DMS53 (cell line): ENCODE measurements at regions not wholly inside any gene's neighbourhood (a gene's known extent, or its start where the extent isn't known, plus 50 kb on each side); places are given as distances from the start of the nearest gene placed in this dataset.

Experiments
- DNase-seq: peaks from one replicate; lab custom pipeline; 2025; lab: John Stamatoyannopoulos, UW

DNA sequence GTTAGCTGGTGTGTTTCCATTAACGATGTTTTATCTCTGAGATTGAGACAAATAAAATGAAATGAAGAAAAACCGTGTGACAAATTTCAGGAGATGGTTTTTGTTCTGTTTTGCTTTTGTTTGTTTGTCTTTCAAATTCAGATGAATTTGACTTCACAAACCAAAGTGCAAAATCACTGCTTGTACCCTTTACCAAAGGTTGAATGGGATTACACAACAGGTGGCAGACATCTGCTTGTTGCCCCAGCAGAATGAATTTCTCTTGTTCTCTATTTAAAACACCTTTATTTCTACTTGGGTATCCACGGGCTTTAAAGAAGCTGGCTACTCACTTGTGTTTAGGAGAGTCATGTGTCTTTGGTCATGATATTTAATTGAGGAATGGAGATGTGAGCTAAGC lies 239.7 kb upstream of the CLNK start:
- no peak for DNase-seq

GRCh38 chr4:10917566-10917965 lies 233.0 kb upstream of the CLNK start:
- DNase-seq = peak; percentile 74

- DNase-seq = peak; percentile 7
These were observed 213.5 kb upstream of the CLNK start for GRCh38 chr4:10898072-10898471.

DNA sequence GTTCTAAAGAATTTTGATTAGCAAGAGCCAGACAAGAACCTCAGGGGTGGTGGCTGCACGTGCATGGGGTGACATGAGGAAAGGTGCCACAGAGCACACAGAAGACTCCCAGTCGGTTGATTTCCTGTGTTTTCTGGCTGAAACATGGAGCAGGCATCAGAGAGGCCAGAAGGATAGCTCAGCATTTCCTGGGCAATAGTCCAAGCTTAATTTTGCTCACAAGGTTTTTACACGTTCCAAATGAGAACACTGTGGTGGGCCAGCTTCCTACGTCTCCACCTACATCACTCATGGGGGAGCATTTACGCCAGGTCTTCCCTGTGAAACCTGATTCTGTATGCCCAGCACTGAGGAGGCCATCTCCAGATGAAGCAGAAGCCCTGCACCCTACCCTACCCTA lies 212.5 kb upstream of the CLNK start:
- no peak for DNase-seq

GRCh38 chr4:10893395-10893794 lies 208.8 kb upstream of the CLNK start:
- DNase-seq = peak; percentile 56

DNA sequence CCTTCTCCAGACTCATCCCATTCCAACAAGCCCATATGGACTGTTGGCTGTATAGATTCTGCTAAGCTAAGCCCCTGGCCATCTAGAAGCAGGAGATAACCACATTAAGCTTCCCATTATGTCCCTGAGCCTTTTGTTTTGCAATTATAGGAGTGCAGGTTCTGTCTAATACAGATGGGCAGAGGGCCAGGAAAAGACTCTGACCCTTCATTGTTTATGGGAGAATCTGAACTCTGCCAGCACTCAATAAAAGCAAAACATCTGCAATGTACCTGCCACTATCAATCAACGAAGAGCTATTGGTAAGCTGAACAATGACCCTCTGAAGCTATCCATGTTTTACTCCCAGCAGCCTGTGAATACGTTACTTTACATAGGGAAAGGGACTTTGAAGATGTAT lies 207.3 kb upstream of the CLNK start:
- no peak for DNase-seq

- peak; percentile 20 for DNase-seq
These were observed 205.3 kb upstream of the CLNK start for GRCh38 chr4:10889819-10890218.

GRCh38 chr4:10879411-10880110 lies 195.0 kb upstream of the CLNK start:
- DNase-seq = peak; percentile 44

DNA sequence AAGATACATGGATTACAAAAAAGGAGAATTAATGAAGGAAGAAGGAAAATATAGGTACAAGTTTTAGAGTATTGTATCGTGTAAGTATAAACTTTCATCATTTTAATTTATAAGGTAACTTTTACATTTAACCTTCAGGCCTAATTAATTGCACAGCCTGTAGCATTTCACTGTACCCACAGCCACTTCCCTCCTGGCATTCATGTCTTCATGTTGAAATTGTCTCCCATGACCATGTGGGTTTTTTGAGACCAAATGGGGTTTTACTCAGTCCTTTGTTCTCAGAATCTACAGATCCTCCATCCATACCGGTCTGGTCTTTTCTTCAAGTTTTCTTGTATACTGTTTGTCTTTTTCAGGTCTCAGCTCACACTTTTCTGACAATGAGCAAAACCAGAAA lies 194.3 kb upstream of the CLNK start:
- no peak for DNase-seq

DNA sequence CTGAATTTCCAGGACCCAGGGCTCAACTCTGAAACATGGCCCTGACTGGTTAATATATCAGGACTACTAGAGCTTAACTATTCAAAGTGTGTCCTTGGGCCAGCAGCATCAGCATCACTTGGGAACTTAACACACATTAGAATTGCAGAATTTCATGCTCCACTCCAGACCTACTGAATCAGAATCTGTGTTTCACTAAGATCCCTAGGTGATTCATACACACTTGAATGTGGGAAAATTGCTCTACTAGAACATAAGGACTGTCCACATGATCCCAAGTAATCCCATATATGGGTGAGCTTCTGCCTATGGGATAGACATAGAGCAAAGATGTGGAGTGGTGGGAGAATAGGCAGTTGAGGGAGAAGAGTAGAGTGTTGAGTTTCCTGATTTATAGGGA lies 192.5 kb upstream of the CLNK start:
- peak; percentile 57 for DNase-seq

- no peak for DNase-seq
These were observed 190.7 kb upstream of the CLNK start for GRCh38 chr4:10875144-10875799.

GRCh38 chr4:10873809-10874208 lies 189.2 kb upstream of the CLNK start:
- DNase-seq = no peak

GRCh38 chr4:10872833-10873517 lies 188.4 kb upstream of the CLNK start:
- DNase-seq = no peak

DNA sequence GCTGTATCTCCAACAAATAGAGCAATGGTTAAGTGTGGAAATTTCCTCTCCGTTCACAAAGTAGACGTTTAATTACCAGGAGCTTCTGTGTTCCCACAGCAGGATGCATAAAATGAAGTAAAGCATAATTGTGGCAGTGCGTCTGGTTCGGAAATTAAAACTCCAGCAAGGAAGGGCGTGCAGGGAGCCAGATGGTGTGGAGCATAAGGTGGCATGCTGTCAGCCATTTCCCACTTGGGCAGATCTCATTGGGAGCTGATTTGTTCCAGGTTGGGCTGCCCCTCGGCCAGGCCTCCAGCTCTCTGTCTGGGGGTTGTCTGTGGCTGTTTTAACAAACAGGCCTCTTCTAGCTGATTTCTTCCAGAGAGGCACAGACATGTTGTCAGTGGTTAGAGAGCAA lies 182.1 kb upstream of the CLNK start:
- DNase-seq = no peak

- DNase-seq = no peak
These were observed 176.5 kb upstream of the CLNK start for GRCh38 chr4:10861036-10861435.

GRCh38 chr4:10856271-10856782 lies 171.8 kb upstream of the CLNK start:
- DNase-seq = no peak

GRCh38 chr4:10853196-10853595 lies 168.6 kb upstream of the CLNK start:
- DNase-seq = no peak

DNA sequence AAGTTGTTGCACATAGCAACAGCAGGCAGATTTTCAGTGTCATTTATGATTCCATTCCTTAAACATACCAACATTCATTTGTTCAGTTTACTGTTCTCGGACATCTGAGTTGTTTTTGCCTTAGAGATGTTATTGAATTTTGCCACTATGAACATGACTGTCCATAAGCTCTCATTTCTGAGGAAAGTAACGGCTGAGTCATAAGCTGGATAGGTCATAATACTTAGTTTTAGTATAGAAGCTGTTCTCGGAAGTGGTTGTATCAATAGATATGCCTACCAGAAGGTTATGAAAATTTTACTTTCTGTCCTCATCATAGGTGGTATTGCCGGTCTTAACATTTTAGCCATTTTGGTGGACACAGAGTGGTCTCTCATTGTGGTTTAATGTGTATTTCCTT lies 157.1 kb upstream of the CLNK start:
- DNase-seq = no peak

DNA sequence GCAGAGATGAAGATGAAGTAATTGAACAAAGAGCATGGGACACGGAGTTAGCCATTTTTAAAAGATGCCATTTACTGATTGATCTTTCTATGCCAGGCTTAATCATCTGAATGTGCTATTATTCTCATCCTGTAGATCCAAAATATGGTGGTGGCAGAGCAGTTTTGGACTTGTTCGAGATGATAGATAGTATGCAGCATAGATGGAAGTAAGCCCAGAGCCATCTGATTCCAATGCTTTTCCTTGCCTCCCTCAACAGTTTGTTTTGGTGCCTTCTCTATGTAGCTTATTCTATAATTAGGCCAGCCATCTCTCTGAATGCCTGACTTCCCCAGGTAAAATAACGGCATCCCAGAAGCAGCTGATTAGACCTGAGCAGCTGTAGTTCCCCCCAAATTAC lies 152.6 kb upstream of the CLNK start:
- no peak for DNase-seq

DNA sequence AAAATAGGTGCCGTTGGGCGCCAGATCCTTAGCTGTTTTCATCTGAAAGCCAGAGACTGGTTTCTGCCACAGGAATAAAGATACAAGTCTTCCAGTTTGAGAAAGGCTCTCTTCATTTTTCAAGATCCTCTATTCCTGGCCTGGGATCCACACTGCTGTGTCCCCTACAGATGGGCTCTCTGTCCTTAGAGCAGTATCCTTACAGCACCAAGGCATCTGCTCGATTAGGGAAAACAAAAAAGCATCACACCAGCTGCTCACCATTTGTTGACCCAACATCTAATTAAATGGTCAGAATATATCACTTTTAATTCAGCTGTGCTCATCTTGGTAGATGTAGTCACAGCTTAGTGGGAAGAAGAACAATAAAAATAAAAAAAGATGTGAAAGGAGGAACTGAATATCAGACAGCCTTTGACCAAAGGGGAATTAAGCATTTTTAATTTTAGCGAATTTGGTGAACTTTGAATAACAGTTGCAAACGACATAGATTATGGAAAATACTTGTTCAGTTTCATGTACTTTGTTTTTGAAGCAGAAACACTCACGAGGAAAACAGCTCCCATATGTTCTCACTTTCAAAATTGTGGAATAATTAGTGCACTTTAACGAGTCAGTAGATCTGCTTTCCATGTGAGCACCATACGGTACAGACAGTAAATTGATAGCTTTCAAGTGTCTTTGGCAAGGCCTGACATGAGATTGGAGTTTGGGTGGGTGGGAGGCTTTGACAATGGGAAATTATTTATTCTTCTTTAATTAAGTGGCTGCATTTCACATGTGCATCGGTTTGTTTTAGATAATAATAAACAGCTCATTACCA lies 148.4 kb upstream of the CLNK start:
- DNase-seq = no peak

DNA sequence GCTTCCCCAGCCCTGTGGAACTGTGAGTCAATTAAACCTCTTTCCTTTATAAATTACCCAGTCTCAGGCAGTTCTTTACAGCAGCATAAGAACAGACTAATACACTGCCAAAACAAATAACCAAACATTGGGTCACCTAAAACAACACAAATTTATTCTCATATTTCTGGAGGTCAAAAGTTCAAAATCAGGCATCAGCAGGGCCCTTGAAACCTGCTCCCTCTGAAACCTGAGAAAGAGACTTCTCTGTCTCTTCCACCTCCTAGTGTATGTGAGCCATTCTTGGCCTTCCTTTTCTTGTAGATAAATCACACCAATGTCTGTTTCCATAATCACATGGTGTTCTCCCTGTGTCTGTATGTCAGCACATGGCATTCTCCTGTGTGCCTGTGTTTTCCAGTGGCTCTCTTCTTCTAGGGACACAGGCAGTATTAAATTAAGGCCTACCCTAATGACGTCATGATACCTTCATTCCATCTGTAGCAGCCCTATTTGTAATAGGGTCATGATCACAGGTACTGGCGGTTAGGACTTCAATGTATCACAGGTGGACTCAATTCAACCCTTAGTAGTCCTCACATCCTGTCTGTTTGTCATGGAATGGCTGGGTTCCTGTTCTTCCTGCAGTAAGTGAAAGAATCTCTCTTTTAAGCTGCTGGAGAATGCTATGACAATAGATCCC lies 147.3 kb upstream of the CLNK start:
- DNase-seq = peak; percentile 34
